Ovary (tissue), 7 donors: ENCODE measurements at regions not wholly inside any gene's neighbourhood (a gene's known extent, or its start where the extent isn't known, plus 50 kb on each side); places are given as distances from the start of the nearest gene placed in this dataset.

ENCODE experiments used
- DNase-seq, 5 donors: peaks; one replicate each; pipeline ENCODE4 v3.0.0-alpha.2; 2019 to 2020
- H3K27ac ChIP-seq, 2 donors: fragments of 200-600 bp; one replicate each; pipeline versions ENCODE4 v1.5.1 to v1.8.0; 2019 to 2022
- H3K27me3 ChIP-seq: fragments of 200-600 bp; one replicate; pipeline ENCODE4 v1.8.0; 2022
- H3K36me3 ChIP-seq: fragments of 200-600 bp; sonication (generic); one replicate; pipeline ENCODE4 v1.5.1; 2019
- H3K4me1 ChIP-seq: one replicate; pipeline ENCODE4 v1.8.1; 2013; ENCODE audit warnings: mild to moderate bottlenecking, moderate library complexity; ENCODE audit not compliant: insufficient read depth
- H3K4me3 ChIP-seq: fragments of 200-600 bp; sonication (generic); one replicate; pipeline ENCODE4 v1.5.1; 2017
- H3K9me3 ChIP-seq, 2 donors: fragments of 200-600 bp in 1 of 2; sonication (generic) in 1 of 2; one replicate each; pipeline versions ENCODE4 v1.5.1 to v1.8.1; 2013 to 2019; ENCODE audit warnings: mild to moderate bottlenecking in 1 of 2, moderate library complexity in 1 of 2
- CTCF ChIP-seq, 3 donors: fragments of 450-650 bp in 2 of 3; fragments of 200-600 bp in 1 of 3; IDR thresholded peaks; one replicate each; pipeline versions ENCODE4 v1.5.1 to v1.8.0; 2016 to 2022; ENCODE audit warnings: antibody characterized with exemption in 3 of 3, mild to moderate bottlenecking in 1 of 3
- EP300 ChIP-seq: sonication (generic); formaldehyde crosslinking; IDR thresholded peaks from one replicate; pipeline ENCODE4 v1.6.1; 2017; ENCODE audit warnings: antibody characterized with exemption
- POLR2A ChIP-seq: fragments of 450-650 bp; IDR thresholded peaks from one replicate; pipeline ENCODE4 v1.6.1; 2017; ENCODE audit warnings: antibody characterized with exemption, mild to moderate bottlenecking, moderate library complexity
- WGBS, 3 donors: extraction: QIAGEN DNeasy Blood & Tissue Kit in 1 of 3; methylation state at CpG; one replicate each; pipeline versions ENCODE4 v1.1.5 to v1.1.7; 2013 to 2017; 5-methylcytosine and 5-hydroxymethylcytosine counted together
- intact Hi-C, 4 donors: fragments of 100-400 bp; cut with DNase I; formaldehyde crosslinking; loops; one replicate each; pipeline versions ENCODE4 v1.11.0 to v1.15.1; 2022 to 2023
- donor health status: DM: no; HTN: no; CAD: no; lungs with moderate emphysema.
- donor health status: DM: no; HTN: no; CAD: no.
- donor health status: Bipolar disorder and iron deficiency.
- donor health status: DM: no; HTN: no; CAD: no.
- donor health status: DM: yes; HTN: yes; CAD: no.

- H3K4me3 ChIP-seq = no peak overlapping the region
- H3K9me3 ChIP-seq = no peaks in the 10 kb centered on the region
- DNase-seq = no peak
- WGBS, 3 donors = 90 to 94% (median 91%) methylated on average over 9 of the region's 9 CpGs
- no peaks in the 10 kb centered on the region for H3K36me3 ChIP-seq
- no peaks in the 10 kb centered on the region for H3K27me3 ChIP-seq
- no peak overlapping the region for H3K27ac ChIP-seq
- intact Hi-C loops = no loop called here
- H3K4me1 ChIP-seq = no peaks in the 10 kb centered on the region
- TF ChIP-seq EP300 (no peak), CTCF (IDR thresholded peaks at IDR 0.05) (no peak), POLR2A (no peak)
Observed at GRCh38 chr10:3355536-3355935, 183.0 kb upstream of the PITRM1 start.

DNA sequence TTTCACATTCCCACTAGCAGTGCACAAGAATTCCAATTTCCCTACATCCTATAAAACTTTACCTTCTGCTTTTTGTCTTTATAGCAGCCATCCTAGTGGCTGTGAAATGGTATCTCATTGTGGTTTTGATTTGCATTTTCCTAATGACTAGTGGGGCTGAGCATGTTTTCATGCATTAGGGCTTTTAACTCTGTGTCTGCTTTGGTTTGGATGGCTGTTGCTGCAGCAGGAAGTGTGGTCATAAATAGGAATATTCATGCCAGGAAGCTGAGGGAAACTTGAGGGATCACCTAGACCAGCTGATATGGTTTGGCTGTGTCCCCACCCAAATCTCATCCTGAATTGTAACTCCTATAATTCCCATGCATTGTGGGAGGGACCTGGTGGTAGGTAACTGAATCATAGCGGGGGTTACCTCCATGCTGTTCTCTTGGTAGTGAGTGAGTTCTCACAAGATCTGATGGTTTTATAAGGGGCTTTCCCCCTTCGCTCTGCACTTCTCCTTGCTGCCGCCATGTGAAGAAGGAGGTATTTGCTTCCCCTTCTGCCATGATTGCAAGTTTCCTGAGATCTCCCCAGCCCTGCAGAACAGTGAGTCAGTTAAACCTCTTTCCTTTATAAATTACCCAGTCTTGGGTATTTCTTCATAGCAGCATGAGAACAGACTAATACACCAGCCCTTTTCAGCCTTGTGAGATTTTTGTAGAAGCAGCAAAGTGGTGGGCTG lies 181.8 kb upstream of the PITRM1 start:
- no peak overlapping the region for H3K27ac ChIP-seq
- H3K4me3 ChIP-seq = no peak overlapping the region
- H3K4me1 ChIP-seq = no peaks in the 10 kb centered on the region
- intact Hi-C loops = no loop called here
- TF ChIP-seq CTCF (IDR thresholded peaks at IDR 0.05) (no peak), EP300 (no peak), POLR2A (no peak)
- no peak for DNase-seq
- H3K9me3 ChIP-seq = no peaks in the 10 kb centered on the region
- H3K36me3 ChIP-seq = no peaks in the 10 kb centered on the region
- 91 to 100% (median 98%) methylated on average over 3 of the region's 3 CpGs for WGBS, 3 donors
- H3K27me3 ChIP-seq = no peaks in the 10 kb centered on the region

GRCh38 chr10:3353235-3353634 lies 180.7 kb upstream of the PITRM1 start:
- no peaks in the 10 kb centered on the region for H3K36me3 ChIP-seq
- no peaks in the 10 kb centered on the region for H3K4me1 ChIP-seq
- DNase-seq = no peak
- 10 to 12% (median 12%) methylated on average over 2 of the region's 2 CpGs for WGBS, 3 donors
- H3K9me3 ChIP-seq = no peaks in the 10 kb centered on the region
- no peak overlapping the region for H3K27ac ChIP-seq
- H3K27me3 ChIP-seq = no peaks in the 10 kb centered on the region
- no peak overlapping the region for H3K4me3 ChIP-seq
- intact Hi-C loops = no loop called here
- no peak for TF ChIP-seq POLR2A
- TF ChIP-seq CTCF (IDR thresholded peaks at IDR 0.05) = no peak
- TF ChIP-seq EP300 = no peak

DNA sequence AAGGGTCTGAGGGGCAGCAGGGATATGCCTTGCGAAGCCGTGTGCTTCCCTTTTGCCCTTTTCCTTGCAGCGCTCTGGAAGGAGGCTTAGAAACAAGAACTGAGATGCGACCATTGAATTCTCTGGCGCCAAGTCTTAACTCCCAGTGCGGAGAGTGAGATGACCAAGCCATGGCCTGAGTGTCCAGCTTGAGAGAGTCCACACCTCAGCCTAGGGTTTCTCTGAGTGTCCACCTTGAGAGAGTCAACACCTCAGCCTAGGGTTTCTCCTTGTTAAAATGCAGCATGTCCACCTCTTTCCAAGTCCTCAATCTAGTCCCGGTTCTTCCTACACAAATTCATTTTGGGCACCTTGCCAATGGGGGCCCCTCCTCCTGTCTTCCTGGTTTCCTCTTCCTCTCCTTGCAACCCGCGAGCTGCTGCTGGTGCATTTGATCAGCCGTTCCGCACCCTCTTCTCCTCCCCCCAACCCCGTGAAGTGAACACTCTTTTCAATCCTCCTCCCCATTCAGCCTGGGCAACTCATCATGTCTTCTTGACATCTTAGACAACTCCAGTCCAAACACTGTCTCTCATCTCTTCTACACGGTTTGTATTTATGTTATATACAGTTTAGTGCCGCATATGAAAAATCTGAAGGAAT lies 178.2 kb upstream of the PITRM1 start:
- Histone ChIP-seq H3K4me1 (no peaks in the 10 kb centered on the region), H3K36me3 (no peaks in the 10 kb centered on the region), H3K9me3 (no peaks in the 10 kb centered on the region), H3K4me3 (no peak overlapping the region), H3K27ac (no peak overlapping the region), H3K27me3 (no peaks in the 10 kb centered on the region)
- intact Hi-C loops = no loop called here
- TF ChIP-seq EP300 = no peak
- no peak for TF ChIP-seq POLR2A
- TF ChIP-seq CTCF (IDR thresholded peaks at IDR 0.05) = no peak
- WGBS, 3 donors = 25 to 36% (median 30%) methylated on average over 14 of the region's 14 CpGs
- DNase-seq = no peak
